A549 (cell line): ENCODE measurements at regions not wholly inside any gene's neighbourhood (a gene's known extent, or its start where the extent isn't known, plus 50 kb on each side); places are given as distances from the start of the nearest gene placed in this dataset.

Experiments used
- BHLHE40 ChIP-seq: IDR thresholded peaks from 2 replicates; pipeline ENCODE4 v1.6.1; 2012; ENCODE audit warnings: low read depth, low read length, inconsistent platforms
- CEBPB ChIP-seq, 2 experiments: fragments of >200 bp in 1 of 2; sonication (Bioruptor Twin) in 1 of 2; formaldehyde crosslinking in 1 of 2; IDR thresholded peaks; 2 replicates each; pipeline ENCODE4 v1.6.1; 2012 to 2016
- CHD2 ChIP-seq: fragments of 150-350 bp; IDR thresholded peaks from 2 replicates; pipeline ENCODE4 v1.6.1; 2014; ENCODE audit warnings: low read length; ENCODE audit not compliant: partially characterized antibody
- FOSL2 ChIP-seq, 2 experiments: fragments of 450-650 bp in 1 of 2; fragments of >200 bp in 1 of 2; sonication (Bioruptor Twin) in 1 of 2; formaldehyde crosslinking; IDR thresholded peaks; 2 replicates each; pipeline versions ENCODE4 v1.5.0 to v1.6.1; 2016 to 2020; ENCODE audit warnings: mild to moderate bottlenecking in 1 of 2, moderate library complexity in 1 of 2
- JUN ChIP-seq, 2 experiments: fragments of >200 bp; sonication (Bioruptor Twin); formaldehyde crosslinking; IDR thresholded peaks; 2 replicates in 1 of 2; 3 replicates in 1 of 2; pipeline ENCODE4 v1.6.1; 2016 to 2017
- POLR2A ChIP-seq: IDR thresholded peaks from 2 replicates; pipeline ENCODE4 v1.6.1; 2012; ENCODE audit warnings: mild to moderate bottlenecking, low read length
- RCOR1 ChIP-seq: fragments of 150-350 bp; IDR thresholded peaks from 2 replicates; pipeline ENCODE4 v1.6.1; 2014; ENCODE audit warnings: antibody characterized with exemption, low read length, low read depth
- REST ChIP-seq: fragments of 200-600 bp; sonication (generic); IDR thresholded peaks from 2 replicates; pipeline ENCODE4 v1.6.1; 2016; ENCODE audit warnings: antibody characterized with exemption, mild to moderate bottlenecking, moderate library complexity
- RFX5 ChIP-seq: fragments of 450-650 bp; IDR thresholded peaks from 2 replicates; pipeline ENCODE4 v1.7.1; 2014; ENCODE audit warnings: antibody characterized with exemption, mild to moderate bottlenecking, moderate library complexity
- SMC3 ChIP-seq: fragments of >200 bp; sonication (Bioruptor Twin); formaldehyde crosslinking; IDR thresholded peaks from 3 replicates; pipeline ENCODE4 v1.6.1; 2018; ENCODE audit warnings: inconsistent platforms
- TF ChIP-seq, protein P1 (sequence below): fragments of >200 bp; sonication (Bioruptor Twin); formaldehyde crosslinking; IDR thresholded peaks from 3 replicates; pipeline ENCODE4 v1.5.1; 2016
- TF ChIP-seq, protein P2 (sequence below): IDR thresholded peaks from 2 replicates; pipeline ENCODE4 v1.6.1; 2012
- TF ChIP-seq, protein P3 (sequence below): fragments of >200 bp; sonication (Bioruptor Twin); formaldehyde crosslinking; IDR thresholded peaks from 3 replicates; pipeline ENCODE4 v1.6.1; 2016

DNA sequence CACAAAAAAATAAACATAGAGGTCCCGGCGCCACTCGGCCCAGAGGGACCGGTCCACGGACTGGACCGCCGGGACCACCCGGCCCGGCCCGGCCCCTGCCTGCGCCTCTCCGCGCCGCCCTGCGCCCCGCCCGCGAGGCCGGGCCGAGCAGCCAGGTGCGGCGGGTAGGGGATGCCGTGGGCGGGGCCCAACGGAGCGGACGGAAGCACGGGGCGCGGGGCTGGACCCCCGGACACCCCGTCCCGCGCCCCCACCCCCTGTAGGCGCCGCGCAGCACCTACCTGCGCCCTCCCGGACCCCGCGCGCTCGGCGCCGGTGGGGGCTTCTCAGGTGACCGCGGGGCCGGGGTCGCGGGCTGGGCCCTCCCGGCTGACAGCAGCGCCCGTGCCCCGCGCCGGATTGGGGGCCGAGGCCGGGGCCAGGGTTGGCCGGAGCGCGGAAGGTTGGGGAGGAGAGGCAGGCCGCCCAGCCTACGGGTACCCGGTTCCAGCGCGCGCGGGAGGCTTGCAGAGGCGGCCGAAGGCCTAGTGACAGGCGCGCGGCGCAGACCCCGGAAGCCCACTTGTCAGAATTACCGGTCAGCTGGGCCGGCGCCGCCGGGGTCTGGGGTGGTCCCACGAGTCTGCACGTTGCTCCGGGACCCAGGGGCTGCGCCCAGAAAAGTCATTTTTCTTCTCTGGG lies 351.9 kb upstream of the CAMK1G start:
- no peak for TF ChIP-seq CHD2
- no peak for TF ChIP-seq JUN (IDR thresholded peaks at IDR 0.05)
- TF ChIP-seq, protein P1, sequence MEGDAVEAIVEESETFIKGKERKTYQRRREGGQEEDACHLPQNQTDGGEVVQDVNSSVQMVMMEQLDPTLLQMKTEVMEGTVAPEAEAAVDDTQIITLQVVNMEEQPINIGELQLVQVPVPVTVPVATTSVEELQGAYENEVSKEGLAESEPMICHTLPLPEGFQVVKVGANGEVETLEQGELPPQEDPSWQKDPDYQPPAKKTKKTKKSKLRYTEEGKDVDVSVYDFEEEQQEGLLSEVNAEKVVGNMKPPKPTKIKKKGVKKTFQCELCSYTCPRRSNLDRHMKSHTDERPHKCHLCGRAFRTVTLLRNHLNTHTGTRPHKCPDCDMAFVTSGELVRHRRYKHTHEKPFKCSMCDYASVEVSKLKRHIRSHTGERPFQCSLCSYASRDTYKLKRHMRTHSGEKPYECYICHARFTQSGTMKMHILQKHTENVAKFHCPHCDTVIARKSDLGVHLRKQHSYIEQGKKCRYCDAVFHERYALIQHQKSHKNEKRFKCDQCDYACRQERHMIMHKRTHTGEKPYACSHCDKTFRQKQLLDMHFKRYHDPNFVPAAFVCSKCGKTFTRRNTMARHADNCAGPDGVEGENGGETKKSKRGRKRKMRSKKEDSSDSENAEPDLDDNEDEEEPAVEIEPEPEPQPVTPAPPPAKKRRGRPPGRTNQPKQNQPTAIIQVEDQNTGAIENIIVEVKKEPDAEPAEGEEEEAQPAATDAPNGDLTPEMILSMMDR: no peak
- TF ChIP-seq, protein P2, sequence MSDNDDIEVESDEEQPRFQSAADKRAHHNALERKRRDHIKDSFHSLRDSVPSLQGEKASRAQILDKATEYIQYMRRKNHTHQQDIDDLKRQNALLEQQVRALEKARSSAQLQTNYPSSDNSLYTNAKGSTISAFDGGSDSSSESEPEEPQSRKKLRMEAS: no peak
- TF ChIP-seq RCOR1: no peak
- TF ChIP-seq FOSL2 (IDR thresholded peaks at IDR 0.05): no peak
- no peak for TF ChIP-seq FOSL2 (CRISPR knock-in tag; IDR thresholded peaks at IDR 0.05)
- no peak for TF ChIP-seq RFX5
- TF ChIP-seq REST: no peak
- TF ChIP-seq SMC3: no peak
- TF ChIP-seq POLR2A: no peak
- no peak for TF ChIP-seq CEBPB (IDR thresholded peaks at IDR 0.05)
- TF ChIP-seq BHLHE40: no peak
- TF ChIP-seq, protein P3, sequence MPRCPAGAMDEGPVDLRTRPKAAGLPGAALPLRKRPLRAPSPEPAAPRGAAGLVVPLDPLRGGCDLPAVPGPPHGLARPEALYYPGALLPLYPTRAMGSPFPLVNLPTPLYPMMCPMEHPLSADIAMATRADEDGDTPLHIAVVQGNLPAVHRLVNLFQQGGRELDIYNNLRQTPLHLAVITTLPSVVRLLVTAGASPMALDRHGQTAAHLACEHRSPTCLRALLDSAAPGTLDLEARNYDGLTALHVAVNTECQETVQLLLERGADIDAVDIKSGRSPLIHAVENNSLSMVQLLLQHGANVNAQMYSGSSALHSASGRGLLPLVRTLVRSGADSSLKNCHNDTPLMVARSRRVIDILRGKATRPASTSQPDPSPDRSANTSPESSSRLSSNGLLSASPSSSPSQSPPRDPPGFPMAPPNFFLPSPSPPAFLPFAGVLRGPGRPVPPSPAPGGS: no peak
